Gastroesophageal sphincter (tissue), 3 donors: ENCODE measurements at regions not wholly inside any gene's neighbourhood (a gene's known extent, or its start where the extent isn't known, plus 50 kb on each side); places are given as distances from the start of the nearest gene placed in this dataset.

Experiments used
- CTCF ChIP-seq, 4 experiments: fragments of 200-600 bp in 2 of 4; fragments of 450-650 bp in 2 of 4; sonication (generic) in 1 of 4; IDR thresholded peaks; one replicate each; pipeline ENCODE4 v1.5.1; 2017 to 2019; ENCODE audit warnings: antibody characterized with exemption in 4 of 4, mild to moderate bottlenecking in 2 of 4, moderate library complexity in 2 of 4
- EP300 ChIP-seq: sonication (generic); formaldehyde crosslinking; IDR thresholded peaks from one replicate; pipeline ENCODE4 v1.6.1; 2017; ENCODE audit warnings: antibody characterized with exemption, mild to moderate bottlenecking
- POLR2A ChIP-seq, 2 donors: fragments of 450-650 bp; IDR thresholded peaks; one replicate each; pipeline ENCODE4 v1.6.1; 2017; ENCODE audit warnings: antibody characterized with exemption in 2 of 2, mild to moderate bottlenecking in 2 of 2, moderate library complexity in 1 of 2
- POLR2AphosphoS5 ChIP-seq: sonication (generic); formaldehyde crosslinking; IDR thresholded peaks from one replicate; pipeline ENCODE4 v1.6.1; 2017; ENCODE audit warnings: antibody characterized with exemption

GRCh38 chr6:105769987-105770386, 316.1 kb upstream of the PRDM1 start:
- TF ChIP-seq CTCF (IDR thresholded peaks at IDR 0.05) (no peak), POLR2A (IDR thresholded peaks at IDR 0.05) (no peak), POLR2AphosphoS5 (no peak), EP300 (no peak)
